H1 (cell line): ENCODE measurements at regions not wholly inside any gene's neighbourhood (a gene's known extent, or its start where the extent isn't known, plus 50 kb on each side); places are given as distances from the start of the nearest gene placed in this dataset.

Experiments
- CTCF ChIA-PET: fragments of 300-600 bp; sonication (Branson Sonifier 250); formaldehyde crosslinking; loops from one replicate; lab custom pipeline; 2021; ENCODE audit not compliant: partially characterized antibody; lab: Charles Lee
- POLR2A ChIA-PET: fragments of 300-600 bp; sonication (Branson Sonifier 250); formaldehyde crosslinking; loops from one replicate; lab custom pipeline; 2021; ENCODE audit warnings: inconsistent platforms; ENCODE audit not compliant: partially characterized antibody; lab: Charles Lee
- DNase-seq, 2 experiments: peaks; one replicate each; pipeline versions ENCODE4 v3.0.0 to v3.0.0-alpha.2; 2010 to 2022; ENCODE audit warnings: low spot score in 2 of 2, low read depth in 1 of 2, mixed read lengths in 1 of 2
- FAIRE-seq: peaks from 2 replicates; lab custom pipeline; 2011; peaks lifted over from hg19 to GRCh38; lab: Jason Lieb, UNC
- H2AFZ ChIP-seq: 2 replicates; pipeline ENCODE4 v1.8.1; 2012; ENCODE audit warnings: low read length, inconsistent platforms
- H2AK5ac ChIP-seq: 2 replicates; pipeline ENCODE4 v1.6.1; 2013; ENCODE audit warnings: low read depth, low read length
- H2BK120ac ChIP-seq: replicated peaks from 2 replicates; pipeline ENCODE3; 2013; ENCODE audit warnings: low read depth, low read length, inconsistent platforms
- H2BK12ac ChIP-seq: 2 replicates; pipeline ENCODE4 v1.6.1; 2013; ENCODE audit warnings: low read depth, low read length
- H2BK15ac ChIP-seq: 2 replicates; pipeline ENCODE4 v1.6.1; 2013; ENCODE audit warnings: low read length
- H2BK20ac ChIP-seq: 2 replicates; pipeline ENCODE4 v1.6.1; 2013; ENCODE audit warnings: low read length
- H2BK5ac ChIP-seq: 2 replicates; pipeline ENCODE4 v1.6.1; 2013; ENCODE audit warnings: low read depth, low read length
- H3K14ac ChIP-seq: 2 replicates; pipeline ENCODE4 v1.6.1; 2013; ENCODE audit warnings: inconsistent platforms; ENCODE audit not compliant: insufficient read length
- H3K18ac ChIP-seq: 2 replicates; pipeline ENCODE4 v1.6.1; 2013; ENCODE audit warnings: low read length; ENCODE audit errors: extremely low read depth
- H3K23ac ChIP-seq: 2 replicates; pipeline ENCODE4 v1.6.1; 2013; ENCODE audit warnings: inconsistent platforms; ENCODE audit not compliant: insufficient read length
- H3K23me2 ChIP-seq: 2 replicates; pipeline ENCODE4 v1.6.1; 2013; ENCODE audit warnings: low read depth, low read length
- H3K27ac ChIP-seq: 2 replicates; pipeline ENCODE4 v1.6.1; 2011; ENCODE audit warnings: low read depth, low read length, inconsistent platforms
- H3K27me3 ChIP-seq, 4 experiments: replicated peaks in 1 of 4; 1 replicate in 1 of 4; 2 replicates in 3 of 4; pipeline versions ENCODE4 v1.6.1 to v1.8.1; 2011 to 2013; ENCODE audit warnings: low read length in 3 of 4, mild to moderate bottlenecking in 3 of 4, inconsistent platforms in 2 of 4, mixed read lengths in 2 of 4, moderate library complexity in 1 of 4; ENCODE audit not compliant: control insufficient read depth in 3 of 4, insufficient read depth in 3 of 4; ENCODE audit errors: extremely low read depth in 1 of 4
- H3K36me3 ChIP-seq, 4 experiments: 2 replicates each; pipeline versions ENCODE4 v1.6.1 to v1.8.1; 2011 to 2013; ENCODE audit warnings: mild to moderate bottlenecking in 4 of 4, low read length in 3 of 4, moderate library complexity in 2 of 4, control low read depth in 1 of 4, inconsistent platforms in 1 of 4; ENCODE audit not compliant: insufficient read depth in 4 of 4, control insufficient read depth in 2 of 4
- H3K4ac ChIP-seq: replicated peaks from 2 replicates; pipeline ENCODE3; 2013; ENCODE audit warnings: low read length, low read depth, mixed read lengths, inconsistent platforms; ENCODE audit not compliant: insufficient read length
- H3K4me1 ChIP-seq, 4 experiments: replicated peaks in 1 of 4; 1 replicate in 1 of 4; 2 replicates in 3 of 4; pipeline versions ENCODE4 v1.6.1 to v1.8.1; 2011 to 2013; ENCODE audit warnings: low read length in 3 of 4, inconsistent platforms in 2 of 4, mixed read lengths in 1 of 4; ENCODE audit not compliant: insufficient read depth in 4 of 4, control insufficient read depth in 3 of 4
- H3K4me2 ChIP-seq, 2 experiments: 2 replicates each; pipeline versions ENCODE4 v1.6.1 to v1.8.1; 2011 to 2013; ENCODE audit warnings: low read depth in 2 of 2, low read length in 2 of 2, control low read depth in 1 of 2, inconsistent platforms in 1 of 2, mild to moderate bottlenecking in 1 of 2; ENCODE audit not compliant: insufficient read depth in 1 of 2
- H3K4me3 ChIP-seq, 4 experiments: fragments of 200-600, 300-600 bp in 1 of 4; sonication (generic), shearing (Covaris generic), sonication (Bioruptor Twin) in 1 of 4; 2 replicates each; pipeline versions ENCODE4 v1.5.1 to v1.8.1; 2011 to 2016; ENCODE audit warnings: low read length in 4 of 4, low read depth in 3 of 4, control low read depth in 2 of 4, inconsistent platforms in 2 of 4, mild to moderate bottlenecking in 2 of 4, mixed read lengths in 1 of 4, moderate library complexity in 1 of 4; ENCODE audit not compliant: insufficient read depth in 2 of 4; ENCODE audit errors: extremely low read depth in 1 of 4
- H3K56ac ChIP-seq: replicated peaks from 2 replicates; pipeline ENCODE3; 2013; ENCODE audit warnings: low read depth, mild to moderate bottlenecking, mixed read lengths, low read length, inconsistent platforms; ENCODE audit not compliant: insufficient read length
- H3K79me1 ChIP-seq: 2 replicates; pipeline ENCODE4 v1.6.1; 2013; ENCODE audit warnings: low read depth, low read length, control low read depth
- H3K79me2 ChIP-seq, 2 experiments: 2 replicates each; pipeline versions ENCODE4 v1.6.1 to v1.8.1; 2012 to 2013; ENCODE audit warnings: low read length in 2 of 2, mild to moderate bottlenecking in 2 of 2, inconsistent platforms in 1 of 2; ENCODE audit not compliant: insufficient read depth in 2 of 2, control insufficient read depth in 1 of 2
- H3K9ac ChIP-seq, 4 experiments: replicated peaks in 1 of 4; 1 replicate in 1 of 4; 2 replicates in 3 of 4; pipeline versions ENCODE4 v1.6.1 to v1.8.1; 2011 to 2013; ENCODE audit warnings: low read depth in 3 of 4, low read length in 3 of 4, control low read depth in 2 of 4, mild to moderate bottlenecking in 2 of 4, moderate library complexity in 2 of 4, inconsistent platforms in 1 of 4; ENCODE audit errors: extremely low read depth in 1 of 4
- H3K9me3 ChIP-seq, 2 experiments: 2 replicates each; pipeline versions ENCODE4 v1.6.1 to v1.8.1; 2012 to 2013; ENCODE audit warnings: mild to moderate bottlenecking in 2 of 2, moderate library complexity in 2 of 2, control low read depth in 1 of 2, inconsistent platforms in 1 of 2, low read depth in 1 of 2, low read length in 1 of 2, mixed read lengths in 1 of 2; ENCODE audit not compliant: insufficient read depth in 2 of 2
- H4K20me1 ChIP-seq, 2 experiments: replicated peaks in 1 of 2; 2 replicates each; pipeline versions ENCODE3 to v1.8.1; 2011 to 2013; ENCODE audit warnings: inconsistent platforms in 2 of 2, low read length in 2 of 2, mild to moderate bottlenecking in 1 of 2; ENCODE audit not compliant: insufficient read depth in 2 of 2, control insufficient read depth in 1 of 2
- H4K5ac ChIP-seq: 2 replicates; pipeline ENCODE4 v1.6.1; 2013; ENCODE audit warnings: low read length, low read depth, mixed read lengths, inconsistent platforms; ENCODE audit not compliant: insufficient read length
- H4K8ac ChIP-seq: 2 replicates; pipeline ENCODE4 v1.8.0; 2013; ENCODE audit warnings: mild to moderate bottlenecking, moderate library complexity, low read length, inconsistent platforms; ENCODE audit not compliant: insufficient read depth; ENCODE audit errors: extremely low read depth
- H4K91ac ChIP-seq: replicated peaks from 2 replicates; pipeline ENCODE3; 2013; ENCODE audit warnings: low read length, mixed read lengths, inconsistent platforms; ENCODE audit not compliant: insufficient read length
- CBX8 ChIP-seq: fragments of 300-800, 300-1000 bp; sonication (generic); IDR thresholded peaks from 2 replicates; pipeline ENCODE4 v1.7.1; 2016; ENCODE audit warnings: low read depth, low read length, borderline replicate concordance
- CHD2 ChIP-seq: IDR thresholded peaks from 2 replicates; pipeline ENCODE4 v1.6.1; 2012; ENCODE audit warnings: low read length, improper control_type of control experiment
- CREB1 ChIP-seq: IDR thresholded peaks from 2 replicates; pipeline ENCODE4 v1.6.1; 2012; ENCODE audit warnings: inconsistent platforms
- CTBP2 ChIP-seq: IDR thresholded peaks from 2 replicates; pipeline ENCODE4 v1.7.0; 2011; ENCODE audit warnings: borderline replicate concordance, mild to moderate bottlenecking, moderate library complexity, mixed read lengths, low read length; ENCODE audit not compliant: insufficient read depth, insufficient read length
- FOSL1 ChIP-seq: IDR thresholded peaks from 2 replicates; pipeline ENCODE4 v1.6.1; 2011; ENCODE audit warnings: mild to moderate bottlenecking, low read depth, low read length, moderate library complexity; ENCODE audit not compliant: insufficient read depth
- KDM5A ChIP-seq: fragments of 200-600 bp; IDR thresholded peaks from 2 replicates; pipeline ENCODE4 v1.7.1; 2012; ENCODE audit warnings: mild to moderate bottlenecking, low read length, inconsistent platforms, mixed read lengths
- RXRA ChIP-seq: IDR thresholded peaks from 2 replicates; pipeline ENCODE4 v1.6.1; 2011; ENCODE audit warnings: low read depth, mild to moderate bottlenecking, low read length, moderate library complexity; ENCODE audit not compliant: insufficient read depth
- SIRT6 ChIP-seq: IDR thresholded peaks from one replicate; pipeline ENCODE4 v1.7.1; 2012; ENCODE audit warnings: low read length, inconsistent platforms
- SP1 ChIP-seq: IDR thresholded peaks from 2 replicates; pipeline ENCODE4 v1.6.1; 2011; ENCODE audit warnings: low read depth, low read length
- SUZ12 ChIP-seq: fragments of 200-600 bp; sonication (generic); IDR thresholded peaks from 2 replicates; pipeline ENCODE4 v1.6.1; 2012; ENCODE audit warnings: mild to moderate bottlenecking, inconsistent platforms, low read length, moderate library complexity, mixed read lengths
- TF ChIP-seq, protein P1 (sequence below): IDR thresholded peaks from 2 replicates; pipeline ENCODE4 v1.6.1; 2011; ENCODE audit warnings: low read depth, mild to moderate bottlenecking, low read length; ENCODE audit not compliant: insufficient read depth
- TF ChIP-seq, protein P2 (sequence below): IDR thresholded peaks from 2 replicates; pipeline ENCODE4 v1.6.1; 2012; ENCODE audit warnings: low read length, inconsistent platforms
- TF ChIP-seq, protein P3 (sequence below): IDR thresholded peaks from 2 replicates; pipeline ENCODE4 v1.6.1; 2011; ENCODE audit warnings: low read length, improper control_type of control experiment

DNA sequence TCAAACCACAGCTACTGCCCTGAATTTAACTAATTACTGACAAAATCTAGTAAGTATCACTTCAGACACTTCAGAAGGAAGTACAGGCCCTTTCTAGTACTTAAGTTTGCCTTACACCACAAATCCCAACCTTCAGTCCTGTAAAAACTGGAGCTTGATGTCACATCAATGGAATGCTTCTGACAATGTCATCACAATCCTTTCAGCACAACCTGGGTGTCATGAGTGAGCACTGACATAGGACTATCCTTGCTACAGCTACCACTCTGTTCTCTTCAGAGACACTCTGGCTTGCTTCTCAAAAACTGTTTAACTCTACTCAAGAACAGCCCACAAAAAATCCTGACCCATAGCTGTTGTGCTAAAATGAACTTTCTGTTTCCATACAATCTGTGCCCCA lies 108.2 kb downstream of the RRM1 start:
- Histone ChIP-seq H3K79me2 (no peaks in the 10 kb centered on the region), H2BK12ac (no peak overlapping the region), H3K27me3 (no peaks in the 10 kb centered on the region), H4K5ac (no peak overlapping the region), H3K56ac (no peak overlapping the region), H3K23ac (no peak overlapping the region), H3K27ac (no peak overlapping the region), H3K4me2 (no peak overlapping the region), H3K4me1 (no peaks in the 10 kb centered on the region), H3K9me3 (no peaks in the 10 kb centered on the region), H2BK120ac (no peak overlapping the region), H3K9ac (no peak overlapping the region), H2BK15ac (no peak overlapping the region), H3K23me2 (no peaks in the 10 kb centered on the region), H3K79me1 (no peaks in the 10 kb centered on the region), H3K4ac (no peak overlapping the region), H4K20me1 (no peaks in the 10 kb centered on the region), H4K8ac (no peak overlapping the region), H2AK5ac (no peak overlapping the region), H3K4me3 (no peak overlapping the region), H4K91ac (no peak overlapping the region), H3K36me3 (no peaks in the 10 kb centered on the region), H2AFZ (no peak overlapping the region), H3K18ac (no peak overlapping the region), H2BK5ac (no peak overlapping the region), H3K14ac (no peak overlapping the region), H2BK20ac (no peak overlapping the region)
- CTCF ChIA-PET, result interaction anchor here (0.8 to 6.0 kb wide), 9 partner anchors 9 to 434 kb away, joined by 3 to 36 read pairs (median 9); partner anchors contain the start of gene OR51D1
- POLR2A ChIA-PET, result no interaction called here
- DNase-seq, result no peak
- FAIRE-seq, result no peak
- TF ChIP-seq SUZ12 (no peak), RXRA (no peak), CTBP2 (no peak), KDM5A (no peak), SIRT6 (no peak), FOSL1 (no peak), SP1 (no peak), CHD2 (no peak), CBX8 (no peak), CREB1 (no peak)
- TF ChIP-seq, protein P1, sequence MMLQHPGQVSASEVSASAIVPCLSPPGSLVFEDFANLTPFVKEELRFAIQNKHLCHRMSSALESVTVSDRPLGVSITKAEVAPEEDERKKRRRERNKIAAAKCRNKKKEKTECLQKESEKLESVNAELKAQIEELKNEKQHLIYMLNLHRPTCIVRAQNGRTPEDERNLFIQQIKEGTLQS, result no peak
- TF ChIP-seq, protein P2, sequence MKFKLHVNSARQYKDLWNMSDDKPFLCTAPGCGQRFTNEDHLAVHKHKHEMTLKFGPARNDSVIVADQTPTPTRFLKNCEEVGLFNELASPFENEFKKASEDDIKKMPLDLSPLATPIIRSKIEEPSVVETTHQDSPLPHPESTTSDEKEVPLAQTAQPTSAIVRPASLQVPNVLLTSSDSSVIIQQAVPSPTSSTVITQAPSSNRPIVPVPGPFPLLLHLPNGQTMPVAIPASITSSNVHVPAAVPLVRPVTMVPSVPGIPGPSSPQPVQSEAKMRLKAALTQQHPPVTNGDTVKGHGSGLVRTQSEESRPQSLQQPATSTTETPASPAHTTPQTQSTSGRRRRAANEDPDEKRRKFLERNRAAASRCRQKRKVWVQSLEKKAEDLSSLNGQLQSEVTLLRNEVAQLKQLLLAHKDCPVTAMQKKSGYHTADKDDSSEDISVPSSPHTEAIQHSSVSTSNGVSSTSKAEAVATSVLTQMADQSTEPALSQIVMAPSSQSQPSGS, result no peak
- TF ChIP-seq, protein P3, sequence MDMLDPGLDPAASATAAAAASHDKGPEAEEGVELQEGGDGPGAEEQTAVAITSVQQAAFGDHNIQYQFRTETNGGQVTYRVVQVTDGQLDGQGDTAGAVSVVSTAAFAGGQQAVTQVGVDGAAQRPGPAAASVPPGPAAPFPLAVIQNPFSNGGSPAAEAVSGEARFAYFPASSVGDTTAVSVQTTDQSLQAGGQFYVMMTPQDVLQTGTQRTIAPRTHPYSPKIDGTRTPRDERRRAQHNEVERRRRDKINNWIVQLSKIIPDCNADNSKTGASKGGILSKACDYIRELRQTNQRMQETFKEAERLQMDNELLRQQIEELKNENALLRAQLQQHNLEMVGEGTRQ, result no peak
